Gastrocnemius medialis (tissue), 4 donors: ENCODE measurements at regions not wholly inside any gene's neighbourhood (a gene's known extent, or its start where the extent isn't known, plus 50 kb on each side); places are given as distances from the start of the nearest gene placed in this dataset.

Experiments used
- ATAC-seq, 2 donors: fragments of 150-250 bp; one replicate each; pipeline ENCODE4 v1.9.1; 2016
- DNase-seq, 2 donors: peaks; one replicate each; pipeline ENCODE4 v3.0.0-alpha.2; 2019
- H3K27ac ChIP-seq, 4 donors: fragments of 200-600 bp; sonication (generic); 1 replicate in 1 of 4; 2 replicates in 3 of 4; pipeline ENCODE4 v1.5.1; 2016 to 2018; ENCODE audit warnings: mild to moderate bottlenecking in 2 of 4, moderate library complexity in 1 of 4
- H3K27me3 ChIP-seq, 3 donors: fragments of 200-600 bp; sonication (generic) in 2 of 3; 1 replicate in 1 of 3; 2 replicates in 2 of 3; pipeline versions ENCODE4 v1.5.1 to v1.6.0; 2016 to 2019; ENCODE audit warnings: mild to moderate bottlenecking in 1 of 3, moderate library complexity in 1 of 3
- H3K36me3 ChIP-seq, 2 donors: fragments of 200-600 bp; sonication (generic) in 1 of 2; one replicate each; pipeline ENCODE4 v1.5.1; 2017 to 2018
- H3K4me1 ChIP-seq, 2 donors: fragments of 200-600 bp; sonication (generic) in 1 of 2; one replicate each; pipeline ENCODE4 v1.5.1; 2016 to 2017; ENCODE audit warnings: mild to moderate bottlenecking in 2 of 2
- H3K4me3 ChIP-seq, 4 donors: fragments of 200-600 bp; sonication (generic) in 3 of 4; 1 replicate in 1 of 4; 2 replicates in 3 of 4; pipeline ENCODE4 v1.5.1; 2016 to 2019; ENCODE audit warnings: mild to moderate bottlenecking in 2 of 4
- H3K9me3 ChIP-seq, 3 donors: fragments of 200-600 bp; sonication (generic) in 2 of 3; 1 replicate in 1 of 3; 2 replicates in 2 of 3; pipeline ENCODE4 v1.5.1; 2016 to 2019
- POLR2A ChIP-seq, 2 donors: fragments of 450-650 bp; IDR thresholded peaks; one replicate each; pipeline ENCODE4 v1.6.1; 2017; ENCODE audit warnings: antibody characterized with exemption in 2 of 2, mild to moderate bottlenecking in 2 of 2, moderate library complexity in 2 of 2
- in situ Hi-C, 4 donors: fragments of 200-750 bp; cut with MboI; loops; one replicate each; pipeline versions ENCODE4 v1.15.0 to v1.8.0; 2017; ENCODE audit warnings: low sequenced_read_pairs in 4 of 4
- intact Hi-C: fragments of 100-400 bp; cut with DNase I; formaldehyde crosslinking; loops from one replicate; pipeline ENCODE4 v1.15.1; 2023; ENCODE audit warnings: low total_unique reads
- TF ChIP-seq, protein P1 (sequence below), 5 experiments: fragments of 450-650 bp in 3 of 5; fragments of 200-600 bp in 2 of 5; sonication (generic) in 2 of 5; IDR thresholded peaks in 4 of 5; conservative IDR thresholded peaks in 1 of 5; 1 replicate in 4 of 5; 2 replicates in 1 of 5; pipeline ENCODE4 v1.5.1; 2016 to 2019; ENCODE audit warnings: antibody characterized with exemption in 5 of 5, mild to moderate bottlenecking in 3 of 5, moderate library complexity in 3 of 5

DNA sequence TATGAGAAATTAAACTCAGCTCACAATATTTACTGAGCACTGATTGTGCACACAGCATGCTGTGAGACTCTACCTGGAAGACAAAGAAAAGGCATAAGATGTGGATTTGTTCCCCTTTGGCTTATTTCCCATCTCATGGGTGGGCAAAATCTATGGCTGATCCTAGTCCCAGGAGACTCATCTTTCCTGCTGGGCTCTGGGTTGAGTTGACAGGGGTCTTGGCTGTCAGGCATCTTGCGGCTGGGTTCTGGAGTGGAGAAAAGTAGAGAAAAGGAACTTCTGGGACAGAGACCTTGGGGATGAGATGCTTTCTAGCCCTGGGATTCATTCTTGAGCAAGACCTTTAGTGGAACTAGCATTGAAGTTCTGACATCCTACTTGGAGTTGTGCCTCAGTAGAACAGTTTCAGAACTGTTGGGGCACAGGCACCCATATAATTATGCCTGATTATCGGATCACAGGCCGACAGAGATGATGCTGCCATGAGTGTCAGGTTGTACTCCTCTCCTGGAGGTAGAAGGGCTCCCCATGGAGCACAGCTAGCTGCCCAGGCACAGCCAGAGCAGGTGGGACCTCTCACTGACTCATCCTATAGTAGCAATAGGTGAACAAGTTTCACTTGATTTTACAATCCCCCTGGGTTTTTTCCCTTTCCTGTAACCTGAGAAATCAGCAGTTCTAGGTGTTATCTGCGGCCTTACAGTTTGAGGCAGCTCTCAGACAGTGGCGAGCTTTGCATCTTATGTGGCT is 260.9 kb downstream of the CYRIA start:
- no peak for ATAC-seq
- no peak for TF ChIP-seq POLR2A (IDR thresholded peaks at IDR 0.05)
- TF ChIP-seq, protein P1, sequence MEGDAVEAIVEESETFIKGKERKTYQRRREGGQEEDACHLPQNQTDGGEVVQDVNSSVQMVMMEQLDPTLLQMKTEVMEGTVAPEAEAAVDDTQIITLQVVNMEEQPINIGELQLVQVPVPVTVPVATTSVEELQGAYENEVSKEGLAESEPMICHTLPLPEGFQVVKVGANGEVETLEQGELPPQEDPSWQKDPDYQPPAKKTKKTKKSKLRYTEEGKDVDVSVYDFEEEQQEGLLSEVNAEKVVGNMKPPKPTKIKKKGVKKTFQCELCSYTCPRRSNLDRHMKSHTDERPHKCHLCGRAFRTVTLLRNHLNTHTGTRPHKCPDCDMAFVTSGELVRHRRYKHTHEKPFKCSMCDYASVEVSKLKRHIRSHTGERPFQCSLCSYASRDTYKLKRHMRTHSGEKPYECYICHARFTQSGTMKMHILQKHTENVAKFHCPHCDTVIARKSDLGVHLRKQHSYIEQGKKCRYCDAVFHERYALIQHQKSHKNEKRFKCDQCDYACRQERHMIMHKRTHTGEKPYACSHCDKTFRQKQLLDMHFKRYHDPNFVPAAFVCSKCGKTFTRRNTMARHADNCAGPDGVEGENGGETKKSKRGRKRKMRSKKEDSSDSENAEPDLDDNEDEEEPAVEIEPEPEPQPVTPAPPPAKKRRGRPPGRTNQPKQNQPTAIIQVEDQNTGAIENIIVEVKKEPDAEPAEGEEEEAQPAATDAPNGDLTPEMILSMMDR (IDR thresholded peaks at IDR 0.05 in 4 of 5, conservative IDR thresholded peaks at IDR 0.05 in 1 of 5) = no peak
- Histone ChIP-seq H3K9me3 (no peaks in the 10 kb centered on the region), H3K4me3 (no peak overlapping the region), H3K27ac (no peak overlapping the region), H3K36me3 (no peaks in the 10 kb centered on the region), H3K27me3 (no peaks in the 10 kb centered on the region), H3K4me1 (peaks cover 0 to 7% of the 10 kb centered on the region in 2 donors)
- intact Hi-C loops = no loop called here
- in situ Hi-C loops = no loop called here
- DNase-seq = no peak

DNA sequence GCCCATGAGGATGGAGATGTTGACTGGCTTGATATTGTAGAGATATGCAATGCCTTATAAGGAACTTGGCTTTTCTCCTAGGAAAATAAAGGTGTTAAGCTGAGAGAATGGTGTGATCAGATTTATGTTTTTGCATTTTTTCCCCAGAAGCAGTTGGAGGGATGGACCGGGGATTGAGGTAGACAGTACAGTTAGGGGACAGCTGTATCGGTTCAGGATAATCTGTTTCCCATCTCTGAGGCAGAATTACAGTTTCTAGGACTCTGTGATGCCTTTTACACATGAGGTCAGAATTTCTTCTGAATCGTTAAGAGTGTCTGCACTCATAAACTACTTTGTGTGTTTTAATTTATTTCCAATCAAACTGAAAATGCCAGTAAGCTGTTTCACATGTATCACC is 261.5 kb downstream of the CYRIA start:
- Histone ChIP-seq H3K4me3 (no peak overlapping the region), H3K9me3 (no peaks in the 10 kb centered on the region), H3K4me1 (peaks cover 0 to 7% of the 10 kb centered on the region in 2 donors), H3K27ac (no peak overlapping the region), H3K36me3 (no peaks in the 10 kb centered on the region), H3K27me3 (no peaks in the 10 kb centered on the region)
- in situ Hi-C loops (no loop called here), intact Hi-C loops (no loop called here)
- DNase-seq = no peak
- ATAC-seq = no peak
- no peak for TF ChIP-seq POLR2A (IDR thresholded peaks at IDR 0.05)

DNA sequence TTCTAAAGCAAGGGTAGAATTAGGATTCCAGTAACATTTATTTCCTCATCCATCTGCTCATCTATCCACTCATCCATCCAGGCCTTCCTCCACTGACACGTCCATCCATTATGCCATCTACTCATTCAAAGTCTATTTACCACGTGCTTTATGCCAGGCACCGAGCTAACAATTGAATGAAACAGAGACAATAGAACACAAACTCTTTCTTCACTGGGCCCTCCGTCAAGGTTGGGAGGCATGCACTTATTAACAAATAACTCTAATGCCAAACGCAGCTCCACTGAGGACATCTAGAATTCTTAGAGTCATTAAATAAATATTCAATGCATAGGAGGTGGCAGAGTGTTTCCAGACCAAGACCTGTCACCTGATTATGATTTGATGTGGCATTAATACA is 262.7 kb downstream of the CYRIA start:
- intact Hi-C loops (no loop called here), in situ Hi-C loops (no loop called here)
- H3K4me1 ChIP-seq = peaks cover 0 to 5% of the 10 kb centered on the region in 2 donors
- no peaks in the 10 kb centered on the region for H3K9me3 ChIP-seq
- no peak overlapping the region for H3K27ac ChIP-seq
- H3K4me3 ChIP-seq = no peak overlapping the region
- TF ChIP-seq POLR2A (IDR thresholded peaks at IDR 0.05) = no peak
- TF ChIP-seq, protein P1 (IDR thresholded peaks at IDR 0.05 in 4 of 5, conservative IDR thresholded peaks at IDR 0.05 in 1 of 5) = no peak
- H3K36me3 ChIP-seq = no peaks in the 10 kb centered on the region
- no peaks in the 10 kb centered on the region for H3K27me3 ChIP-seq
- ATAC-seq (no peak), DNase-seq (no peak)

DNA sequence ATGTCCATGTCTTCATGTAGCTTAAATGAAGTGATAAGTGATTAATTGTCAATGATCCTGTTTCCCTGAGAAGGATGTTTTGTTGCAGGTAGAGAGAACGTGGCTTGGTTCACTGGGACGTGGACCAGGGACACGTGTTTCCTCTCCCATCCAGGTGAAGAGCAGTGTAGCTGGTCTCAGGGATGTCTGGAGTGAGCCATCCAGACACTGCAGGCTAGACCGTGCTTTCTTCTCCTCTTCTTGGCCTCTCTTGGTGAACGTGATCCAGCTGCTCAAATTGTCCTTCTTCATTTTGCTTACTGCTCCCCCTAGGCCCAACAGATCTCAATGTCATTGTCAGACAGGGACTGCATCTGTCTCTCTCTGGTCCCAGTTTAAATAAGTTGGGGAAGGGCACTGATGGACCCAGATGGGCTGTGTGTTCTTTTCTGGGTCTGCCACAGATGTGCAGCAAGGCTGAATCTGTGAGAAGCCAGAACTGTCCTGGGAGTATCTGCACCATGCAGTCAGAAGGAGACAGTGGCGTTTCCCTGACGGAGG is 263.8 kb downstream of the CYRIA start:
- no peak for ATAC-seq
- no peak for TF ChIP-seq POLR2A (IDR thresholded peaks at IDR 0.05)
- TF ChIP-seq, protein P1 (IDR thresholded peaks at IDR 0.05 in 4 of 5, conservative IDR thresholded peaks at IDR 0.05 in 1 of 5) = no peak
- in situ Hi-C loops = no loop called here

DNA sequence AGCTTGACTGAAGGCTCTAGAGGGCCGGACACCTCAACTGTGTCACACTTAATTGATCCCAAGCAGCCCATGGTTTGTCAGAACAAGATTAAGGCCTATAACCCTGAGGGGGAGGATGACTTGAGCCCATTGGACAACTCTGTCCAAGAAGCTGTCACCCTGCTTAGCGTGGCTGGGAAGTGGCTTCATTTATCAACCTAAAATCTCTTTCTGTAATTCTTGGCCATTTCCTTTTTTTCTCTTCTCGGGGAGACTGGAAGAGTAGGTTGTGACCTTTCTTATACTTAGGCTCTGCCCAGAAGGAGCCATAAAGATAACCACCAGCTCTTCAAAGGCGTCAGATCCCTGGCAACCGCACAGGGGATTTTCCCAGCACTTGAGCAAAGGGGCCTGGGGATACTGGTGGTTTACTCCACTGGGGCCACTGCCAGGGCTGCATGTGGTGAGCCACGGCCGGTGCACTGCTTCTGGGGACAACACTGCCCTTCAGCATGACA is 265.5 kb downstream of the CYRIA start:
- no peaks in the 10 kb centered on the region for H3K4me1 ChIP-seq
- in situ Hi-C loops = no loop called here
- TF ChIP-seq, protein P1 (IDR thresholded peaks at IDR 0.05 in 4 of 5, conservative IDR thresholded peaks at IDR 0.05 in 1 of 5) = no peak
- TF ChIP-seq POLR2A (IDR thresholded peaks at IDR 0.05) = no peak
- intact Hi-C loops = no loop called here
- DNase-seq (no peak), ATAC-seq (no peak)
- no peaks in the 10 kb centered on the region for H3K9me3 ChIP-seq
- H3K27me3 ChIP-seq = no peaks in the 10 kb centered on the region
- H3K27ac ChIP-seq = no peak overlapping the region
- H3K4me3 ChIP-seq = no peak overlapping the region
- no peaks in the 10 kb centered on the region for H3K36me3 ChIP-seq

More for the DNA sequence above, 263.8 kb downstream of the CYRIA start:
- no peaks in the 10 kb centered on the region for H3K9me3 ChIP-seq
- H3K27me3 ChIP-seq = no peaks in the 10 kb centered on the region
- no peak overlapping the region for H3K27ac ChIP-seq
- DNase-seq = no peak
- intact Hi-C loops = no loop called here
- H3K4me1 ChIP-seq = no peaks in the 10 kb centered on the region
- no peak overlapping the region for H3K4me3 ChIP-seq
- H3K36me3 ChIP-seq = no peaks in the 10 kb centered on the region
